ENCODE measurements at regions not wholly inside any gene's neighbourhood (a gene's known extent, or its start where the extent isn't known, plus 50 kb on each side); places are given as distances from the start of the nearest gene placed in this dataset.

DNA sequence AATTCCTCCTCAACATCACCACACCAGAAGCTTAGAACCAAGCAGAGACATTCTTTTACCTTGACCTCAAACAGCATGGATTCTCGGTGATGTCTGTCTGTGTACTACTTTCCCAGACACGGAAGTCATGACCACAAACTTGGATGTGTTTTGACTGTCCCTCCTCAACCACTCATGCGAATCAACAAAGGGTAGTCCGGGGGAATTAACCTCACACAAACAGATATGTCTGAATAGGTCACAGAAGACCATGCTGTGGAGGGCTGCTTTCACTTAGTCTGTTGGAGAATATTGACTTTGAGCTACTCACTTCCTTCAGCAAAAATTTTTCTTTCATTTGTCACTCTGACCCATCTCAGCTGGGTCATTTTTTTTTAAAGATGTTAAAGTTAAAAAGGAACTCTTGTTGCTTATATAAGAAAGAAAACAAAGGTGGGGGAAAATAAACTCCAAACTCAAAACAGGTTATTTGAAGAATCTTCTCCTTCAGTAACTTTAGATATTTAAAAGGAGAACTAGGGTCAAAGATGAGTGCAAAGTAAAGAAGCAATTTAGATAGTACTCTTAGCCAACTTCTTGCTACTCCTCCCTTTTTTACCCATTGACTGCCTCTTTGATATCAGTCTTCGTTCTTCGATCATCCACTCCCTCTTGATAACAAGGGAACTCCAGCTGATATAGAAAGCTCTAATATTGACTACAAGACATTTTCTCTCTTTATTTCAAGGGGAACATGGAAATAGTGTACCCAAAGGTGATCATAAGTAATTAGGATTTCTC is 343.4 kb upstream of the CDH6 start:
- no peak for TF ChIP-seq CTCF (IDR thresholded peaks at IDR 0.05; ENCODE audit: extremely low read depth, missing control alignments)
- no peak for DNase-seq (ENCODE audit: low spot score)

DNA sequence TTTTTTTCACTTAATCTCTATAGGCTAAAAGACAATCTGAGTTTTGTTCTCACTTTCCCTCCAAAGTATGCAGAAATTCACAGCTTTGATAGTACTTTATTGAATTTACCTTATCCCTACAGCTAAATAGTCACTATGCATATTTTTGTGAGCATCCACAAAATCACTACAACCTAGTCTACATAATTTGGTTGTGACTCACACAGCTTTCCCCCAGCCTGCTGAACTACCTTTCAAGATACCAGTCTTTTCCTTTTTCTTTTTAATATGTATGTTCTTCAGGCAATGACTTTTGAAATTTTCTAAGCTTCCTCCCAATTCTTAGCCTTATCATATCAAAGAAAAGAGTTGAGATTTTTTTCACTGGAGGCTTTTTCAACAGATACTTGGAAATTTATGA is 347.3 kb upstream of the CDH6 start:
- DNase-seq (ENCODE audit: low spot score), result no peak
- TF ChIP-seq CTCF (IDR thresholded peaks at IDR 0.05; ENCODE audit: extremely low read depth, missing control alignments), result no peak

DNA sequence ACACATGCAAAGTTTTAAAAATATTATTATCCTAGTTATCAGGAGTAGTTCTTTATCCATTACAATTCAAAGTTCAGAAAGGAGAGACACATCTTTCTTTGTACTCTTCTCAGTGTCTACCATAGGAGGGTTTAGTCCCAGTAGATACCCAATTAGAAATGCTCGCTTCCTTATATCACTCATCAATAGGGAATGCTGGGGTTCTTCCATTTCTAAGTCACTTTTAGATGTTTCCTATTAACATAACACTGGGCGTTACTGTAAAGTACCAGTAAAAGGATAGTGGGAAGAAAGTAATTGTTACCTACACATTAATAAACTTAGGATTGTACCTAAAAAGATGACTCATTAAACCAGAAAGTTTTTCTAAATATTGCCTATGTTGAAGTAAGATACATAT is 348.3 kb upstream of the CDH6 start:
- no peak for DNase-seq (ENCODE audit: low spot score)
- no peak for TF ChIP-seq CTCF (IDR thresholded peaks at IDR 0.05; ENCODE audit: extremely low read depth, missing control alignments)

GRCh38 chr5:30843541-30843940 is 349.9 kb upstream of the CDH6 start:
- DNase-seq (ENCODE audit: low spot score), result no peak
- TF ChIP-seq CTCF (IDR thresholded peaks at IDR 0.05; ENCODE audit: extremely low read depth, missing control alignments), result no peak

DNA sequence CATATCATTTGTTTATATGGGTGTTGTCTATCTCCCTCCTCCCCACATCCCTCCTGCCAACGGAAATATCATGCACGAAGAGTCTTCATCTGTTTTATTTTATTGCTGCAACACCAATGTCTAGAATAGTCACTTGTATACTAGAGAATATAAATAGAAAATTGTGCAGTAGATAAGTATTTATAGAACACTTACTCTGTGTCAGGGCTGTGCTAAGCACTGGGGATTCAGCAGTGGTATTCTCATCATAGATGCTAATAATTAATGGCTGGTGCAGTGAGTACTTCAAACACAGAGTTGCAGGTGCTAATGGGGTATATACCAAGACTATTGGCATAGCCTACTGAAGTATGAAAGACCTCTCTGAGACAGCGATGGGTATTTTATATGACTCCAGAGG is 353.5 kb upstream of the CDH6 start:
- no peak for DNase-seq (ENCODE audit: low spot score)
- TF ChIP-seq CTCF (IDR thresholded peaks at IDR 0.05; ENCODE audit: extremely low read depth, missing control alignments), result no peak

DNA sequence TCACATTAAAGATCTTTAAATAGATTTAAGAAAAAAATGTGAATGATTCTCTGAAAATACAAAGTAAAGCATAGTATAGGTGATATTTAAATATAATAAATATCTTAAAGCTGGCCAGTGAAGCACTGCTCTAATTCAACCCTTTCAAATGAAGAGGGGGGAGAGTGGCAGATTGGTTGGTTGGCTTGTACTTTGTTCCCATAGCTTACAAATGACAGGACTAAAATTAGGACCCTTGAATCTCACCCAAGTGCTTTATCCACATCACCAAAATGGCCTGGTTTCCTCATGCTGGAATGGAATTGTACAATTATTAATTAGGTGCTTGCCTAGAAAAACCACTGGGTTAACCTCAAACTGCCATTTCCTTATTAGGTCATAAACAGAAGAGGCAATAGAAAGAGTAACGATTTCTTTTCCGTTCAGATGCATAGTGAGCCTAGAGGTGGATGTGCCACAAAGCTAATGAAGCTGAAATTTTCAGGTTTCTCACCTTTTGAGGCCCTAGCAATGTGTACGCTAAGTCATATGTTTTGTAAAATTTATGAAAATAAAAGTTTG is 354.5 kb upstream of the CDH6 start:
- no peak for DNase-seq (ENCODE audit: low spot score)

More for the DNA sequence above, 354.5 kb upstream of the CDH6 start:
- no peak for TF ChIP-seq CTCF (IDR thresholded peaks at IDR 0.05; ENCODE audit: extremely low read depth, missing control alignments)
